Progenitor cell of endocrine pancreas (in vitro differentiated cells): ENCODE measurements at regions not wholly inside any gene's neighbourhood (a gene's known extent, or its start where the extent isn't known, plus 50 kb on each side); places are given as distances from the start of the nearest gene placed in this dataset.

Experiments used
- DNase-seq: peaks from one replicate; pipeline ENCODE4 v3.0.0; 2021; ENCODE audit warnings: low spot score; ENCODE audit not compliant: unreplicated experiment
- H3K27ac Mint-ChIP-seq: 2 replicates; pipeline ENCODE4 v1.8.0; 2021; ENCODE audit warnings: mild to moderate bottlenecking, moderate library complexity, mixed read lengths
- H3K27me3 Mint-ChIP-seq: 2 replicates; pipeline ENCODE4 v1.8.0; 2021; ENCODE audit warnings: mixed read lengths
- H3K36me3 Mint-ChIP-seq: 2 replicates; pipeline ENCODE4 v1.8.0; 2022; ENCODE audit warnings: mixed read lengths; ENCODE audit not compliant: insufficient read depth
- H3K4me1 Mint-ChIP-seq: 2 replicates; pipeline ENCODE4 v1.8.0; 2021; ENCODE audit warnings: low read depth, mixed read lengths
- H3K4me3 Mint-ChIP-seq: 2 replicates; pipeline ENCODE4 v1.8.0; 2021; ENCODE audit warnings: low read depth, mild to moderate bottlenecking, moderate library complexity, mixed read lengths
- H3K9me3 Mint-ChIP-seq: 2 replicates; pipeline ENCODE4 v1.8.0; 2021; ENCODE audit warnings: low read depth, mixed read lengths
- CTCF ChIP-seq: fragments of 200-600 bp; sonication (generic); IDR thresholded peaks from one replicate; pipeline ENCODE4 v1.5.0; 2021; ENCODE audit warnings: antibody characterized with exemption, mild to moderate bottlenecking; ENCODE audit not compliant: unreplicated experiment

DNA sequence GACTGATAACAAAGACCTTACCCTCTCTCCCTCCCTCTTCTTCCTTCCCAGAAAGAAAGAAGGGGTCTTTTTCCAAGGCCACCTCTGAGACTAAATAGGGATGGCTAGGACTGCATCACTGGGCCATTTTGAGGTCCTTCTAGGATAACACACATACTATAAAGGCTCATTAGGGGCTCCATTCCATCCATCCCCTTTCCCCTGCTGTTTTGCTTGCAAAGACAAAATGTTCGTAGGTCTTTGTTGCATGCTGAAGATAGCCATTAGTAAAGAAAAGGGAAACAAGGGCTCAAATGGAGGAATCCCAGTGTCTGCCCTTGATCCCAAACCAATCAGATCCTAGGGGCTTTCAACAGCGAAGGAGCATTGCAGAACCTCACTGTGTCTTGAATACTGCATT is 344.3 kb downstream of the CYP26B1 start:
- Mint-ChIP-seq H3K27me3 (peaks cover 19% of the 10 kb centered on the region), H3K4me1 (no peaks in the 10 kb centered on the region), H3K36me3 (no peaks in the 10 kb centered on the region), H3K9me3 (no peaks in the 10 kb centered on the region), H3K27ac (no peak overlapping the region), H3K4me3 (no peak overlapping the region)
- no peak for TF ChIP-seq CTCF
- DNase-seq: no peak

DNA sequence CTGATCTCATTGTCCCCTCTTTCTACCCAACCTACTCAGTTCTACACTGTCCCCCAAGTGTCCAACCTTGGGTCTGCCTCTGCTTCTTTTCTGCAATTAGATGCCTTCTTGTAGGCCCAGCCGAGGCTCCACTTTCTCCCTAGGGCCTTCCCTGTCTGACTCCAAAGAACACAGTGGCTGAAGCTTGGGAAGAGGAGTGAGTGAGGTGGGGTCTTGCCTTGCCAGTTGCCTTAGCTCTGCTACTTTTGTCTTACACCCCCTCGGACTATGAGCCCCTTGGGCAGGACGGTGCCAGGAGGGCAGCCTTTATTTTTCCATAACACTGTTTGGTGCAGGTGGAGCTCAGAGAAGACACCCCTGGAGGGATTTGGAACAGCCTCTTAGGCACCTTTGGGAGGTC is 345.1 kb downstream of the CYP26B1 start:
- Mint-ChIP-seq H3K4me1 (no peaks in the 10 kb centered on the region), H3K27me3 (peaks cover 19% of the 10 kb centered on the region), H3K4me3 (no peak overlapping the region), H3K9me3 (no peaks in the 10 kb centered on the region), H3K36me3 (no peaks in the 10 kb centered on the region), H3K27ac (no peak overlapping the region)
- DNase-seq: no peak
- no peak for TF ChIP-seq CTCF

- Mint-ChIP-seq H3K4me1 (no peaks in the 10 kb centered on the region), H3K27ac (no peak overlapping the region), H3K27me3 (peaks cover 19% of the 10 kb centered on the region), H3K36me3 (no peaks in the 10 kb centered on the region), H3K9me3 (no peaks in the 10 kb centered on the region), H3K4me3 (no peak overlapping the region)
- peak; percentile 56 for TF ChIP-seq CTCF
- DNase-seq: peak; percentile 40
These were observed 345.7 kb downstream of the CYP26B1 start for GRCh38 chr2:71801969-71802368.

DNA sequence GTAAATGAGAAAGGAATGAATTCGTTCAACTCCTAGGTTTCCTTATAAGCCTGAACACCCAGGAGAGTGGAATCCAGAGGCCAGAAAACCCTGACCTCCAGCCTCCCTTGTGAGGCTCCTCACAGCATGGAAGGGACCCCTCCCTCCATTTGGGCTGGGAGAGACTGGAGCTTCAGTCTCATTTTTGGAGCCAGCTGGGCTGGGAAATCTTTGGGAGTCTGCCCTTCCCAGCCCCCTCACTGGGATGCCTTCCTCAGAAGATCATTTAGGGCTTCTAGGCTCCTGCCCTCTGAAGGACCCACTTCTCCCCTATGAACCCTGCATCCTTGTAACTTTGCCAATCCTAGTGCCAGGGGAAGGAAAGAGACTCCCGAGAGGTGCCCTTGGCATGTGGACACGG is 346.1 kb downstream of the CYP26B1 start:
- H3K36me3 Mint-ChIP-seq: no peaks in the 10 kb centered on the region
- no peak for DNase-seq
- H3K4me3 Mint-ChIP-seq: no peak overlapping the region
- no peak overlapping the region for H3K27ac Mint-ChIP-seq
- no peak for TF ChIP-seq CTCF
- peaks cover 19% of the 10 kb centered on the region for H3K27me3 Mint-ChIP-seq
- no peaks in the 10 kb centered on the region for H3K9me3 Mint-ChIP-seq
- no peaks in the 10 kb centered on the region for H3K4me1 Mint-ChIP-seq

DNA sequence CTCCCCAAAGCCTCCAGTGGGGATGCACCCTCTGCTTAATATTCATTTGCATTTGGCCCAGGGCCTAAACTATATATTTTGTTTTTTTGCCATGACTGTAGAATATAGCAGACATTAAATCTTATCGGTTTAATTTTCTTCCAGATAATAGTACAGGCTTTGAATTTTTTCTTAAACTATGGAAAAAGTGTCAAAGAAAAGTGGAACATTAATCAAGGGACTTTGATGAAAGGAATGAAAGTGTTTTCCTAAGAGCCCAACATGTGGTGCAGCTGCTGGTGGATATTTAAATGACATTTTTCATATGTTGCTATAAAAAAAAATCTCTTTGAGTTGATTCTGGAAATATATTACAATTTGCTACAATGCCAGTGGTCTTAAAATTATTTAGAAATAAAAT is 346.8 kb downstream of the CYP26B1 start:
- peaks cover 19% of the 10 kb centered on the region for H3K27me3 Mint-ChIP-seq
- H3K36me3 Mint-ChIP-seq: no peaks in the 10 kb centered on the region
- no peak for DNase-seq
- no peak for TF ChIP-seq CTCF
- no peak overlapping the region for H3K4me3 Mint-ChIP-seq
- no peaks in the 10 kb centered on the region for H3K9me3 Mint-ChIP-seq
- no peak overlapping the region for H3K27ac Mint-ChIP-seq
- H3K4me1 Mint-ChIP-seq: no peaks in the 10 kb centered on the region
